ENCODE measurements at regions not wholly inside any gene's neighbourhood (a gene's known extent, or its start where the extent isn't known, plus 50 kb on each side); places are given as distances from the start of the nearest gene placed in this dataset.

DNA sequence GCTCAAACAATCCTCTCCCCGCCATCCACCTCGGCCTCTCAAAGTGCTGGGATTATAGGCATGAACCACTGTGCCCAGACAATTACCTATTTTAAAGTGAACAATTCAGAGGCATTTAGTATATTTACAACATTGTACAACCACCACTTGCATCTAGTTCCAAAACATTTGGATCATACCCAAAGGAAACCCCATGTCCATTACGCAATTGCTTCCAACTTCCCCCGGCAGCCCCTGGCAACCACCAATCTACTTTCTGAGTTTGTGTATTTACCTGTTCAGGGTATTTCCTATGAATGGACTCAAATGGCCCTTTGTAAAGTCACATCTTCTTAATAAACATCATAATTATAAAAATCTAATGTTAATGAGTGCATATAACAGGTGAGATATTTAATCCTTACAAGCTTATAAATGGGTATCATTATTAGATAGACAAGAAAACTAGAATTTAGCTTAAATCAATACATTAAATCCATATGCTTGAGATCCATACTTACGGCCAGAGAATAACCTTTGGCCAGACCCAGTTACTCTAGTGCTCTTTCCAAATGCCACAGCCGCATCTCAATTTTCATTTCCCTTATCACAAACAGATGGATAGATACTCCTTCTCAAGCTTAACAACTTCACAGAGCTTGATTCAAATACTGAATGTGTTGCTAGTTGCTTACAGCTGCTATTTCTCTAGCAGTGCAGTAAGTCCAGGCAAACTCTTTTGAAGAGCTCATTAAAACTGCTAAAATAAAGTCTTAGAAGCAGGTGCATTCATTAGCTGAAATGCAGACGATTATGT is 133.4 kb upstream of the MKLN1 start:
- Mint-ChIP-seq H3K4me1 (ENCODE audit: low read depth in 2 of 2) (peaks cover 5 to 6% of the 10 kb centered on the region in 2 donors), H3K9me3 (no peaks in the 10 kb centered on the region), H3K4me3 (no peak overlapping the region), H3K27me3 (no peaks in the 10 kb centered on the region), H3K36me3 (ENCODE audit: insufficient read depth) (no peaks in the 10 kb centered on the region), H3K27ac (no peak overlapping the region)
- ATAC-seq (replicated peaks) (no peak), DNase-seq (no peak)

DNA sequence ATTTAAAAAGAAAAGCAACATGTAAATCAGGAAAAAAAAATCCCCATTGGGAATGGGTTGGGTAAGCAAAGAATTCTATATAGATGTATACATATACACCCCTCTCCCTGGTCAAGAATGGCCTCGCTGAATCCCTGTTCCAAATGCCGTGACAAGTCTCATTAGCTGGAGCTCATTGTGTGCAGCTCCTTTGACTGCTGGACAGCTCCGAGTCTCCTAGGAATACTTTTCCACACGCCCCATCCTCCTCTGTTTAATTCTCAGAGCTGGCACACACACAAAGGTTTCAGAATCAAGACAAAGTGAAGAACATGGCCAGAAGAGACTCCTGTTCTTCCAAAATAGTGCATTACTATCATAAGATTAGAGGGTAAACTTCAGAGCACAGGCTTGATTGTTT is 130.9 kb upstream of the MKLN1 start:
- Mint-ChIP-seq H3K27ac (no peak overlapping the region), H3K36me3 (ENCODE audit: insufficient read depth) (no peaks in the 10 kb centered on the region), H3K9me3 (no peaks in the 10 kb centered on the region), H3K27me3 (no peaks in the 10 kb centered on the region), H3K4me3 (no peak overlapping the region), H3K4me1 (ENCODE audit: low read depth in 2 of 2) (no peaks in the 10 kb centered on the region)
- ATAC-seq (replicated peaks) (no peak), DNase-seq (no peak)

DNA sequence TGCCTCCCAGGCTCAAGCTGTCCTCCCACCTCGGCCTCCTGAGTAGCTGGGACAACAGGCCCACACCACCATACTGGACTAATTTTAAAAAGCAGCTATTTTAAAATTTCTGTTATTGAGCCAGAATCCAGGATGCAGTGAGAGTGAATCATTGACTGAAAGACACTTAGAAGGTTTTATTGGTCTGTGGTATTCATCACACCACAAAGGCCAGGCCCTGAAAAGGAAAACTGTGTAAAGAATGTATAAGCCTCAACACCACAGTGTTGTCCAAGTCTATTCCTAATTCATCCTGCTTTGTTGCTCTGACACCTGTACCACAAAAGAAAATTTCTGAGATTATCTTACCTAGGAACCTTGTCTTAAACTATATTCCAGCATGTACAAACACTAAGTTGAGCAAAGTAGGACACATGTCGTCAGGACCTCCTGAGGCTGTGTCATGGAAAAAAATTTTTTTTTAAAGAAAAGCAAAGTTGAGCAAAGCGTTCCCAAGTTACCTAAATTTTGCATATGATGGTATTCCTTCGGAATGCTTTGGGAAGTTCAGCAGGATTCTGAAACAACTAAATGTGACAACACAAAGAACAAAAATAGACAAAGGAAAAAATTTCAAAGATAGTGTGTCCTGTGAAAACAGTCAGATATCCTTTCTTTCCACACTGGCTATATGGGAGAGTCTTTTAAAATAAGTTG is 129.6 kb upstream of the MKLN1 start:
- no peaks in the 10 kb centered on the region for H3K36me3 Mint-ChIP-seq (ENCODE audit: insufficient read depth)
- H3K27ac Mint-ChIP-seq = peak overlapping the region in 1 of 2 donors; percentile 54
- H3K4me1 Mint-ChIP-seq (ENCODE audit: low read depth in 2 of 2) = no peaks in the 10 kb centered on the region
- DNase-seq = no peak
- no peak overlapping the region for H3K4me3 Mint-ChIP-seq
- no peak for ATAC-seq (replicated peaks)
- H3K9me3 Mint-ChIP-seq = no peaks in the 10 kb centered on the region
- no peaks in the 10 kb centered on the region for H3K27me3 Mint-ChIP-seq

DNA sequence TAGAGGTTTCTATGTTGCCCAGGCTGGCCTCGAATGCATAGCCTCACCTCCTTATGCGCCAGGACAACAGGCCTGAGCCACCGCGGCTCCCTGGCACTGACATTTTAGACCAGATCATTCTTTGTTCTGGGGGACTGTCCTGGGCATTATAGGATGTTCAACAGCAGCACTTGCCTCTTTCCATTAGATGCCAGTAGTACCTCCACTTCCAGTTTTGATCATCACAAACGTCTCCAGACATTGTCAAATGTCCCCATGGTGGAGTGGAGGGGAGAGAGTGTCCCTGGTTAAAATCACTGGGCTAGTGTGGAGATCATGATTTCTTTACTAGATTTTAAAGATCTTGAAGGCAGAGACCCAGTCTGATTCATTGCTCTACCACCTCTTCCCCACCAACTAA is 125.2 kb upstream of the MKLN1 start:
- no peak overlapping the region for H3K27ac Mint-ChIP-seq
- H3K4me1 Mint-ChIP-seq (ENCODE audit: low read depth in 2 of 2) = no peaks in the 10 kb centered on the region
- no peaks in the 10 kb centered on the region for H3K9me3 Mint-ChIP-seq
- H3K27me3 Mint-ChIP-seq = no peaks in the 10 kb centered on the region
- no peaks in the 10 kb centered on the region for H3K36me3 Mint-ChIP-seq (ENCODE audit: insufficient read depth)
- H3K4me3 Mint-ChIP-seq = no peak overlapping the region
- DNase-seq = no peak
- ATAC-seq (replicated peaks) = no peak

DNA sequence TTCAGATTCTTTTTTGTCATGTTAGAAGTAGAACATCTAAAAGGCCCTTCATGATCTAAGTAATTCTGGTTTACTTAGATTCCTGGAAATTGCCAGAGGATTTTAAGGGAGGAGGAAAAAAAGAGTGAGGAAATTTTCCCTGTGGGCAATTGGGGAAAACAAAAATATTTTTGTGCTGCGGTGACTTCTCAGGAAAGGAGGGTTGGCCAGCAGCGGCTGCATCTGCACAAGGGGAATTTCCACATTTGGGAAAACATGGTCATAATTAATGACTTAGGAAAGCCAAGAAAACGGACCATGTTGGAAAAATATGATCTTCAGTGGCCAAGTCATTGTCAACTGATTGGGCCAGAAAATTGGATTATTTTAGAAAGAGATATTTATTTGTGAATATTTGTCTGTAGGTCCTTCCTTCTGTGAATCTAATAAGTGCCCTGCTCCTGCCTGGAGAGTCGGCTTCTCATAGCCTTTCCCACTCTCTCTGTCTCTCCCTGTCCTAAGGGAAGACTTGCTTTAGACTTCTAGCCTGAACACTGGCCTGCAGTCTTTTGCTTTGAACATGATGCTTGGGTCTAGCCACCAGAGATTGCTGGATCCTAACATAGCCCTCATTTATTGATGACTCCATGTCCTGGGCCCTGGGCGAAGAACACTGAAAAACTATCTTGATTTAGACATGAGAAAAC is 124.2 kb upstream of the MKLN1 start:
- Mint-ChIP-seq H3K27ac (no peak overlapping the region), H3K9me3 (no peaks in the 10 kb centered on the region), H3K4me1 (ENCODE audit: low read depth in 2 of 2) (no peaks in the 10 kb centered on the region), H3K4me3 (no peak overlapping the region), H3K27me3 (no peaks in the 10 kb centered on the region), H3K36me3 (ENCODE audit: insufficient read depth) (no peaks in the 10 kb centered on the region)
- ATAC-seq (replicated peaks) (no peak), DNase-seq (no peak)

DNA sequence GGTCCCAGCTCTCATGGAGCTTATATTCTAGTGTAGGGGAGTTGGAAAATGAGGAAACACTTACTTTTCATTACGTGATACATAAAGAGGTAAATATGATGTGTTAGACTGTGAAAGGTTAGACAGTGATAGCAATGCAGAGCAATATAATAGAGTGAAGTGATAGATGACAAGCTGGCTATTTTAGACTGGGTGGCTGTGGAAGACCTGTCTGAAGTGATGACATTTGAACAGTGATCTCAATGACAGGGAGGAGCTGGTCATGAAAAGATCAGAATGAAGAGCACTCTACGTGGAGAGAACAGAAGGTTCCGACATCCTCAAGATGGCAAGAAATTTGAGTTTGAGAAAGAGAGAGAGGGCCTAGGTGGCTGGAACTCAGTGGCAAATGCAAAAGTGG is 118.9 kb upstream of the MKLN1 start:
- H3K9me3 Mint-ChIP-seq = no peaks in the 10 kb centered on the region
- H3K4me1 Mint-ChIP-seq (ENCODE audit: low read depth in 2 of 2) = peaks cover 0 to 2% of the 10 kb centered on the region in 2 donors
- no peaks in the 10 kb centered on the region for H3K27me3 Mint-ChIP-seq
- ATAC-seq (replicated peaks) (no peak), DNase-seq (no peak)
- H3K27ac Mint-ChIP-seq = no peak overlapping the region
- no peak overlapping the region for H3K4me3 Mint-ChIP-seq
- peaks cover 3% of the 10 kb centered on the region for H3K36me3 Mint-ChIP-seq (ENCODE audit: insufficient read depth)

DNA sequence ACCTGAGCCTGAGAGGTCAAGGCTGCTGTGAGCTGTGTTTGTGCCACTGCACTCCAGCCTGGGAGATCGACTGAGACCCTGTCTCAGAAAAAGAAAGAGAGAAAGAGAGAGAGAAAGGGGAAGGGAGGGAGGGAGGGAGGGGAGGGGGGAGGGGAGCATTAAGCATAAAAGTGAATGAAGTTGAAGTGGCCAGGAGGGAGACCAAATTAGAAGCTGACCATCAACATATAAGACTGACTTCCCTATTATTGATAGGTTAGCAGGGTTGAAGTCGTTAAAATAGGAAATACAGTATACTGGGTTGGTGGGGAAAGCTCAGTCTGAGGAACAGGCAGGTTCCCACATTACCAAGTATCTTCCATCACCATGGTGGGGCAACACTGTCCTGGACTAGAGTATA is 117.1 kb upstream of the MKLN1 start:
- Mint-ChIP-seq H3K9me3 (no peaks in the 10 kb centered on the region), H3K4me3 (no peak overlapping the region), H3K27me3 (no peaks in the 10 kb centered on the region), H3K36me3 (ENCODE audit: insufficient read depth) (peaks cover 3% of the 10 kb centered on the region), H3K4me1 (ENCODE audit: low read depth in 2 of 2) (peaks cover 0 to 2% of the 10 kb centered on the region in 2 donors), H3K27ac (peak overlapping the region in 1 of 2 donors; percentile 84)
- ATAC-seq (replicated peaks) = no peak
- no peak for DNase-seq

DNA sequence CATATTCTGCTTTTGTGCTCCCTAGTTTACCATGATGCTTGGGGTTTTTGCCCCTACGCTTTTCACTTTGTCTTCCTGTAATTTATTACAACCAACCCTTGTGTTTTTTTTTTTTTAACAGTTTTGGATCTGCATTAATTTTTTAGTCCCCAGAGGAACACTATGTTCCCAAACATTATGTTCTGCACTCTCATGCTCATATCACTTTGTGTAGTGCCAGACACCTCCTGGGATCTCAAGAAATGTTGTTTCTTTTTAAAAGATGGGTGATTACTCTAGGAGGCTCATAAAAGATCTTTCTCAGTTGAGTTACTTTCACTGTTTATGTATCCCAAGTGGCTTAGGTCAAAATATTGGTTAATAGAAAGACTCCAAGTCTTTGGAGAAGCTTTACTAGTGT is 116.2 kb upstream of the MKLN1 start:
- H3K36me3 Mint-ChIP-seq (ENCODE audit: insufficient read depth) = peaks cover 3% of the 10 kb centered on the region
- H3K4me1 Mint-ChIP-seq (ENCODE audit: low read depth in 2 of 2) = peaks cover 0 to 2% of the 10 kb centered on the region in 2 donors
- no peak overlapping the region for H3K4me3 Mint-ChIP-seq
- H3K27me3 Mint-ChIP-seq = no peaks in the 10 kb centered on the region
- DNase-seq (no peak), ATAC-seq (replicated peaks) (no peak)
- no peak overlapping the region for H3K27ac Mint-ChIP-seq
- H3K9me3 Mint-ChIP-seq = no peaks in the 10 kb centered on the region

DNA sequence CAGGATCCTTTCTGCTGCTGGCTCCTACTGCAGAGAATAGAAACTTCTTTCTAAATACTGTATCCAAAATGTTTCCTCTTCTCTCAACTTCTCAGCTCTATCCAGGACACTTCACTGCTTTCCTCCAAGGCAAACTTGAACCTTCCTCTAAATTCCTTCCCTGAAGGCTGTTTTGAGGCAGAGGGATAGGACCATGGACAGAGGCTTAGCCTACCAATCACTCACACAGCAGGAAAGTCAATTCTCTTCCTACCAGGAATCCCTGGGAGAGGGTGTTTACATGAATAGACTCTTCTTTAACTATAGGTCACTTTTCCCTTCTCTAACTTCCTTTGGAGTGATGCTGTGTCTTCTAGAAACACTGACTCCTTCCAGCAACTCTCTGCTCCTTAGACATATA is 115.6 kb upstream of the MKLN1 start:
- no peaks in the 10 kb centered on the region for H3K9me3 Mint-ChIP-seq
- no peaks in the 10 kb centered on the region for H3K27me3 Mint-ChIP-seq
- peaks cover 3% of the 10 kb centered on the region for H3K36me3 Mint-ChIP-seq (ENCODE audit: insufficient read depth)
- peaks cover 0 to 2% of the 10 kb centered on the region in 2 donors for H3K4me1 Mint-ChIP-seq (ENCODE audit: low read depth in 2 of 2)
- ATAC-seq (replicated peaks) (no peak), DNase-seq (no peak)
- no peak overlapping the region for H3K4me3 Mint-ChIP-seq
- H3K27ac Mint-ChIP-seq = no peak overlapping the region

DNA sequence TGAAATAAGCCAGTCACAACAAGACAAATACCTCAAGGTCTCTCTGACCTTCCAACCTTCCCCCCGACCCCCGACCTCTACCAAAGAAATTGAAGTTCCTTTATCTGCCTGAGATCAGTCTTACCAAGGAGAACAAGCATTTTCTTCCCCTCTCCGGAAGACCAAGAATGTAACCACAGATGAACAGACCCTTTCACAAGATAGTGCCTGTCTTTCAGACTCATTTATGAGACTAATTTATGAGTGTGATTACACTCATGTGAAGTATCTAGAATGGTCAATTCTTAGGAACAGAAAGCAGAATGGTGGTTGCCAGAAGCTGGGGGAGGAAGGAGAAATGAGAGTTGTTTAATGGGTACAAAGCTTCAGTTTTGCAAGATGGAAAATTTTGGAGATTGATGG is 108.9 kb upstream of the MKLN1 start:
- peak overlapping the region in 1 of 2 donors; percentile 1 for H3K27ac Mint-ChIP-seq
- peaks cover 0 to 3% of the 10 kb centered on the region in 2 donors for H3K4me1 Mint-ChIP-seq (ENCODE audit: low read depth in 2 of 2)
- H3K9me3 Mint-ChIP-seq = no peaks in the 10 kb centered on the region
- H3K4me3 Mint-ChIP-seq = no peak overlapping the region
- H3K36me3 Mint-ChIP-seq (ENCODE audit: insufficient read depth) = no peaks in the 10 kb centered on the region
- ATAC-seq (replicated peaks) (no peak), DNase-seq (no peak)
- peaks cover 0 to 9% of the 10 kb centered on the region in 2 donors for H3K27me3 Mint-ChIP-seq

DNA sequence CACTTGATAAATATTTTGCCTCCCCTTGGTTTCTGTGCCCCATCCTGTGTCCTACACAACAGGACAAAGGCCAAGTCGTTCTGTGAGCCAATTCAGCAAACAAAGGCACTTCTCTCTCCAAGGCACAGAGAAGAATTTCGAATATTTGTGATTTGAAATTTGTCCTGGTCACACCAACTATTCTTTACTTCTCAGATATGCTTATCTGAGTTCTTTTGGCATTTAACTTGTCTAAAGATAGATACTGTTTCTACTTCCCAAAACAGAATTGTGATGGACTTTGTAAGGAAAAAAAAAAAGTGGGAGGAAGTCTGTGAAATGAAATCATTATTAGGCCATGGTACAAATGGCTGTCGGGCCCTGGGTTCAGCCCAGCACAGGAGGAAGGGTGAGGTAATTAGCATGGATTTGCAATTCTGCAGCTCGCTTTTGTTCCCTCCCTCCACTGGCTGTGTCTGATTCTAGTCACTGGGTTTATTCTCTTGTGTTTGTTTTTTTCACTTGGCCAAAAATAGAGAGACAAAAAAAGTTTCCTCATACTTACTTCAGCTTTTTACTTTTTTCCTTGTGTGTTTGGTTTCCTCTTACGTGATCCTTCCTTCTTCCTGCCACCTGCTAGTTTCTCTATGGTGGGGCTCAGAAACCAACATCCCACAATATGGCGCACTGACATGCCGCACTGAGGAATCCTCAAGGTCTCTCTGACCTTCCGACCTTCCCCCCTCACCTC is 108.2 kb upstream of the MKLN1 start:
- DNase-seq (no peak), ATAC-seq (replicated peaks) (no peak)
- Mint-ChIP-seq H3K9me3 (no peaks in the 10 kb centered on the region), H3K27ac (no peak overlapping the region), H3K4me3 (no peak overlapping the region), H3K36me3 (ENCODE audit: insufficient read depth) (no peaks in the 10 kb centered on the region), H3K27me3 (peaks cover 0 to 9% of the 10 kb centered on the region in 2 donors), H3K4me1 (ENCODE audit: low read depth in 2 of 2) (peaks cover 0 to 3% of the 10 kb centered on the region in 2 donors)

DNA sequence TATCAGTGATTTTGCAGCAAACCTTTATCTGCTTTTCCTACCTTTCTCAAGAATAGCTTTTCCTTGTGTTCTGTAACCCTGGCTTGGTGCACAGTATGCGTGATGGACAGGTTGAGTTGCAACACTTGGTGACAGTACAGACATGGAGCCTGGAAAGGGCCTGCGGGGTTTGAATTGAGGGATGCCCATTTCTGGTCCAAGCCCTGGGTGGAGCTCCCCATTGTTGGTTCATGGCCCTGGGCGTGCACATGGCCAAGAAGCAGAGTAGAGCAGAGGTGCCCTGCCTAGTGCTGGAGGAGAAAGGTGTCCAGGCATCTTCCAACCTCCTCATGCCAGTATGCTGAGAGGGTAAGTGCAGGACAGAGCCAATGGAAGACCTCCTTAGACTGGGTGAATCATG is 106.6 kb upstream of the MKLN1 start:
- Mint-ChIP-seq H3K9me3 (no peaks in the 10 kb centered on the region), H3K4me3 (no peak overlapping the region), H3K27me3 (peaks cover 0 to 9% of the 10 kb centered on the region in 2 donors), H3K4me1 (ENCODE audit: low read depth in 2 of 2) (peaks cover 3 to 4% of the 10 kb centered on the region in 2 donors), H3K36me3 (ENCODE audit: insufficient read depth) (no peaks in the 10 kb centered on the region), H3K27ac (no peak overlapping the region)
- DNase-seq = no peak
- ATAC-seq (replicated peaks) = no peak

DNA sequence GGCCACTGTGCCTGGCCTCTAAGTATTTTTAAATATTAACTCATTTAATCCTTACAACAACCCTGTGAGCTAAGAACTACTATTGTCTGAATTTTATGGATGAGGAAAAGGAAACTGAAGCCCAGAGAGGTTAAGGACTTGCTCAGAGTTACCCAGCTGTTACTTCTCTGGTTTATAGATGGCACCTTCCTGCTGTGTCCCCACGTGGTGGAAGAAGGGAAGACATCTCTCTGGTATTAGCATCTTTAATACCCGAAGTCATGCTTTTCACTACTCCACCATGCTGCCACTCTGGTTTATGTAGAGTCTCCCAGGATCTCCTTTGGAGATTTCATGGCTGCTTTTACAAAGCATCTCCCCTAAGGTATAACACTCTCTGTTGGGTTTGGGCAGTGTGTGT is 105.5 kb upstream of the MKLN1 start:
- H3K27ac Mint-ChIP-seq = no peak overlapping the region
- ATAC-seq (replicated peaks) (no peak), DNase-seq (no peak)
- peaks cover 0 to 9% of the 10 kb centered on the region in 2 donors for H3K27me3 Mint-ChIP-seq
- peaks cover 4% of the 10 kb centered on the region in 2 donors for H3K4me1 Mint-ChIP-seq (ENCODE audit: low read depth in 2 of 2)
- H3K9me3 Mint-ChIP-seq = no peaks in the 10 kb centered on the region
- no peaks in the 10 kb centered on the region for H3K36me3 Mint-ChIP-seq (ENCODE audit: insufficient read depth)
- no peak overlapping the region for H3K4me3 Mint-ChIP-seq
